Kasumi-1 (cell line): ENCODE measurements at regions not wholly inside any gene's neighbourhood (a gene's known extent, or its start where the extent isn't known, plus 50 kb on each side); places are given as distances from the start of the nearest gene placed in this dataset.
"Not testable (repeated sequence)": the region's sequence is repeated elsewhere in the genome, so short reads cannot be mapped to it uniquely, and the experiment has no call there.

Experiments used
- DNase-seq, 2 experiments: peaks; one replicate each; lab custom pipeline; 2025; lab: John Stamatoyannopoulos, UW

GRCh38 chr6:159440911-159441703, 251.9 kb downstream of the SOD2 start:
- no peak for DNase-seq

GRCh38 chr6:159440349-159440748, 252.7 kb downstream of the SOD2 start:
- no peak for DNase-seq

- no peak for DNase-seq
These were observed 253.4 kb downstream of the SOD2 start for GRCh38 chr6:159439651-159440050.

DNA sequence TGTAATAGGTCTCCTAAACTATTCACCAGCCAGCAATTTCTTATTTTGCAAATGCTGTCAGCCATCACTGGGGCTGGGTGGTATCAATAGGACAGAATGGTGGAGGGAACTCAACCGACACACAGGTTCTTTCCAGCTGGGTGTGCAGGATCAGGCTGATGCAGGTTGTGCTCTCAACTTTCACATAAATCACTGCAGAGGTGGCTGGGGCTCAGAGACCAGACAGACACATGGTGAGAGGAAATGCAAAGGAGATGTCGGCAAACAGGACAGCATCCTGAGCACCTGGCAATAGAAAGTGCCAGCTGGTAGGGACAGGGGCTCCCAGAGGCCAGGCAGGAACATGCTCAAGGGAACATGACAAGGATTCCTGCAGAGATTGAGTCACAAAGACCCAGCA, 254.9 kb downstream of the SOD2 start:
- no peak for DNase-seq

- DNase-seq = no peak
These were observed 256.5 kb downstream of the SOD2 start for GRCh38 chr6:159436581-159436980.

GRCh38 chr6:159435701-159436100, 257.3 kb downstream of the SOD2 start:
- DNase-seq = no peak

- no peak for DNase-seq
These were observed 258.6 kb downstream of the SOD2 start for GRCh38 chr6:159434410-159434809.

- no peak for DNase-seq
These were observed 259.5 kb downstream of the SOD2 start for GRCh38 chr6:159433550-159433949.

- no peak for DNase-seq
These were observed 261.3 kb downstream of the SOD2 start for GRCh38 chr6:159431750-159432149.

- DNase-seq = no peak
These were observed 261.1 kb downstream of the FNDC1 start for GRCh38 chr6:159430323-159430722.

DNA sequence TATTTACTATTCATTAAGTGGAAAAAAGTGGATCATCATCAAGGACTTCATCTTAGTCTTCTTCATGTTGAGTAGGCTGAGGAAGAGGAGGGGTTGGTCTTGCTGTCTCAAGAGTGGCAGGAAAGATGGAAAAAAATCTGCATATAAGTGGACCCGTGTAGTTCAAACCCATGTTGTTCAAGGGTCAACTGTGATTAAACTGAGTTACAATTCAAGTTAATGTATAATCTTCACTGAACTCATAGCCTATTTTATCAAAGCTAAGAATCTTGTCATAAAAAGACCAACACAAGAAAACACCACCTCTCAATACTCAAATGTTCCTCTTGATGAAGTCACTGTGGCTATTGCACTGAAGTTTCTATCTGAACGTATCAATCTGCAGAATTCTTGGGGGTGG, 260.2 kb downstream of the FNDC1 start:
- DNase-seq = no peak

GRCh38 chr6:159427771-159428170, 258.6 kb downstream of the FNDC1 start:
- DNase-seq = no peak

GRCh38 chr6:159427335-159427734, 258.1 kb downstream of the FNDC1 start:
- no peak for DNase-seq

- DNase-seq = no peak
These were observed 256.2 kb downstream of the FNDC1 start for GRCh38 chr6:159425421-159425820.

GRCh38 chr6:159422041-159422984, 253.1 kb downstream of the FNDC1 start:
- no peak for DNase-seq

DNA sequence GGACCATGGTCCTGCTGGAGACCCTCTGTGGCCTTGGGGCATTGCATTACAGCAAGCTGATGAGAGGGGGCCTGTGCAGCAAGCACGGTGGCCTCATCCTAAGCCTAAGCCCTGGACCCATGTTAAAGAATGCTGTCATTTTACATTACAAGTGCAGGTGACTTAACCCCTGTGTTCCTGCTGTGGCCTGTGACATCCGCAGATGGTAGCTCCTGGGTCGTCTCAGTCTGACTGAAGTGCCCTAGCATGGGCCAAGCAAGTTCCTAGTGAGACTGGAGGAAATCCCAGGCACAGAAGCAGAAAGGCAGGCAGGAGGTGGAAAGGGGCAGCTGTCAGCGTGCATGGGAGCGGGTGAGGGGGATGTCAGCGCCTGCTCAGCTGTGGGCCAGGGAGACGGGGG, 252.4 kb downstream of the FNDC1 start:
- DNase-seq = no peak

DNA sequence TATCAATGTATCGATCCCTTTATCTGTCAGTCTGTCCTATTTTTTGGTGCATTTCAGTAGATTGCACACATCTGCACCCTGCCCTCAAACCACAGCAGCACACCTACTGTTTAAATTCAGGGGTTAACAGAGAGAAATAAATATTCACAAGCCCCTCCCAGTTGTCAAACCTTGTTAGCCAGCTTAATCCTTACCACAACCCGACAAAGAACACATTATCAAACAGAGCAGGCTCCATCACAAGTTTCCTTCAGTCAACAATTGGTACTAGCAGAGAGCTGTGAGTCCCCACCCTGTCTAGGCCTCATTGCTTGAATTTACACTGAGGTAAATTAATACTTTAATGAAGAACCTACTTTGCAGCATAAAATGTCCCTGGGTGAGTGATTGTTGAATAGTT, 249.8 kb downstream of the FNDC1 start:
- DNase-seq = no peak

DNA sequence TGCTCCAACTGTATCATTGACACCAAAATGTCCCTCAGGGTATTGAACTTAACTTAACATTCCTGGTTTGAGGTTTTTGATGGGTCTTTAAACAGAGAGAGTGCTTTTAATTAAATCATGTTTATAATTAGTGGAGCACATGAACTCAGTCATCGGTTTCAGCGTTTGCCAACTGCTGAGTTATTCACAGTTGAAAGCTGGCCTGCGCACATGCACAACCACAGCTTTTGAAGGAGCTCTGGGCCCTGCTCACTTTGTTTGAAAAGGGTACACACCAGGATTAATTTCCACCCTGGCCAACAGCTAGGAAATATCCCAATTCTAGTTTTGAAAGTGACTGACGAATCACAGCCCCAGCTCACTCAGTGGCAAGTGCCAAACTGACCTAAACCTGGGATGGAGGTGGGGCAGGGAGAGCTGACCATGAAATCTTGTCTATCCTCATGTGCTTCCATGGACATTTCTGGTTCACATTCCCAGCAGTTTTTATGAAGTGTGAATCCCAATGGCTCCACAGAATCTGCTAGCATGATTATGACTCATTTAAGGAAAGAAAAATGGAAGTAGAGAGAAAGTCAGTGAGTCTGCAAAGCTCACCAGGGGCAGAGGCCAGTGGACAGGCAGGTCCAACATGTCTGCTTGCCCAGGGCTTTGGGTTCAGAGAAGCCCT, 247.8 kb downstream of the FNDC1 start:
- DNase-seq = no peak

- no peak for DNase-seq
These were observed 246.3 kb downstream of the FNDC1 start for GRCh38 chr6:159415540-159415939.

DNA sequence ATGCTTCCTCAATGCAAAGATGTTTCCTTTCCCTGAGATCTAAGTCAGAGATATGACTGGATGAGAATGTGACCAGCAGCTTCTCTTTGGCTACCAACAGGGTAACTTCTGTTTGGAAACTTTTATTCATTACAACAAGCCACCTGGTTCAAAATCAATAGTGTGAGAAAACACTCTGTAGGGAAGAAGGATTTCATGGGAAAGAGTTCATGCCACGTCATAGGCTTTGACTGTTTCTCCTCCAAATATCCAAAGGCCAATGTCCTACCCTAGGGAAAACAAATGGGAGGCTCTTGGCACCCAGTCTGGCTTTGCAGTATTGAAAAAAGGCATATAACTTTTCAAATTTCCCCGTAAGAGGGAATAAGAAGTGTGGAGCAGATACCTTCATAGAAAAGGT, 245.5 kb downstream of the FNDC1 start:
- no peak for DNase-seq

GRCh38 chr6:159407211-159407780, 238.1 kb downstream of the FNDC1 start:
- not testable (repeated sequence) for DNase-seq

DNA sequence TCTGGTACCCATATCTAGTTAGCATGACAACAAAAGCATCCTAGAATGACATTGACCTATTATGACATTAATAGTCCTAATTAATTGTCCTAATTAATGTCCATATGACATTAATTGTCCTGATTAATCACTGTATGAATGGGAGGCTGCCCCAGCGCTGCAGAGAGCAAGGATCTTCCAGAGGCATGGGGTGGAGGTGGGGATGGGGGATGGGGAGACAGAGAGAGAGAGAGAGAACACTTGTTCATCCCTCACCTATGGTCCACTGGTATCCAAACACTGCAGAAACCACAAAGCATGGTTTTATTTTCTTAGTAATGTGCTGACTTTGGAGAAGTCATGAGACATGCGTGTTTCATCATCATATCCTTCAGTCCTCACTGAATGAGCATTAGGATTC, 235.1 kb downstream of the FNDC1 start:
- DNase-seq = no peak
